ENCODE measurements at regions not wholly inside any gene's neighbourhood (a gene's known extent, or its start where the extent isn't known, plus 50 kb on each side); places are given as distances from the start of the nearest gene placed in this dataset.
A peak's percentile ranks its signal among the peaks of the same experiment; 100 is the strongest.
"Not testable (repeated sequence)": the region's sequence is repeated elsewhere in the genome, so short reads cannot be mapped to it uniquely, and the experiment has no call there.

DNA sequence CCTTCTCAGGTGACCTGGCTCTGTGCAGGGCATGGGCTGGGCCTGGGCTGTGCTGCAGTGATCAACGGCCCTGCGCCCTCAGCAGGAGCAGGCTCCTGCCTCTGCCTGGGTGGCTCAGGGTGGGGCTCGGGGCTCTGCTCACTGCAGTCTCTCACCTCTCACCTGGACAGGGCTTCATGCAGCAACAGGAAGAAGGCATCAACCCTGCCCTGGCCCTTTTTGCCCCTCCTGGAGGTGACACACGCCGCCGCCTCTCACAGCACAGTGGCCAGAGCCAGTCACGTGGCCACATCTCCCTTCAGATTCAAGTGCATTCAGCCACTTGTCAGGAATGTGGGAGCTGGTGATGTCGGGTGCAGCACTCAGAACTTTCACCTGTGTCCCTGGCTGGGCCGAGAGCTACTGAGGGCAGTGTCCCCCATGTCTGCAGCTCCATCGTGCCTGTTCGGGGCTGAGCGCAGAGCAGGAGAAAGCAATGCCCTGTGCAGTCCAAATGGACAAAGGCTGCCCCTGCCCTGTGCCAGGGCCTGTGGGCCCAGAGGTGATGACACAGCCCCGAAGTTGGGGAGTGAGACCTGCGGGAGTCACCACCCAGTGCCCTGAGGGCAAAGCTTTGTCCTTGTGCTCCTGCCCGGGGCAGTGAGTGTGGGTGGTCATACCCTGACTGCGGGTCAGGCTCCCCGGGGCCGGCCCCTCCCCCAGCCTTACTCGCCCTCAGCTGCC is 314.0 kb downstream of the PTPRU start:
- DNase-seq (ENCODE audit: low read depth, low spot score) = peak; percentile 21

DNA sequence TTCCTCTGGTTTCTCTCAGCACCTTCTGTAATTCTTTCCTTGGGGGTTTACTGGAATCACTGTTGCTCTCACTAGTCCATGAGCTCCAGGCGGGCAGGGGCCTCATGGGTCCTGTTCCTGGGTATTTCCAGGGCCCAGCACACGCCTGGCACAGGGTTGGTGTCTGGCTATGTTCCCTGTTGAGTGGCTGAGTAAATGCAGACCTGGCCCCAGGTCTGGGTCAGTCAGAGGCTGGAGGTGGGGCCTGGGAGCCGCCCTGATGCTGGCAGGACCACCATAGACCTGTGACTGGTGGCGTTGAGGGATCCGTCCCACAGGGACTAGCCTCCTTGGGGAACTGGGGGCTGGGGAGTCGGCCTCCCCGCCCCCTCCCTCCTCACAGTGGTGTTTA is 313.4 kb downstream of the PTPRU start:
- not testable (repeated sequence) for DNase-seq (ENCODE audit: low read depth, low spot score)

DNA sequence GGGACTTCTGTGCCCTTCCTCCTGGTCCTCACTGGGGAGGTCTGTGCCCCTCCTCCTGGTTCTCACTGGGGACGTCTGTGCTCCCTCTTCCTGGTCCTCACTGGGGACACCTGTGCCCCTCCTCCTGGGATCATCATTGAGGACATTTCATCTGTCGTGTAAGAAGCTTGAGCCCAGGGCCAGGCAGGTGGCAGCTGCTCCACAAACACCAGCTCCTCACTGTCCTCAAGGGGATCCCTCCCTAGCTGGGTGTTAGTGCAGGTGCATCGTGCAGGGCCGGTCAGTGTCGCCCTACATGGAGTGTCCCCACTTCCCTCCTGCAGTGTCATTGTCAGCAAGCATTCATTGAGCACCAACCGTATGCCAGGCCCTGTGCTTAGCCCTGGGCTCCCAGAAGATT is 312.7 kb downstream of the PTPRU start:
- DNase-seq (ENCODE audit: low read depth, low spot score) = no peak

- DNase-seq (ENCODE audit: low read depth, low spot score) = no peak
Measured at GRCh38 chr1:29548091-29548490, 311.8 kb downstream of the PTPRU start.

- DNase-seq (ENCODE audit: low read depth, low spot score) = no peak
Measured at GRCh38 chr1:29547300-29547699, 311.0 kb downstream of the PTPRU start.

GRCh38 chr1:29546496-29546895 is 310.2 kb downstream of the PTPRU start:
- no peak for DNase-seq (ENCODE audit: low read depth, low spot score)

DNA sequence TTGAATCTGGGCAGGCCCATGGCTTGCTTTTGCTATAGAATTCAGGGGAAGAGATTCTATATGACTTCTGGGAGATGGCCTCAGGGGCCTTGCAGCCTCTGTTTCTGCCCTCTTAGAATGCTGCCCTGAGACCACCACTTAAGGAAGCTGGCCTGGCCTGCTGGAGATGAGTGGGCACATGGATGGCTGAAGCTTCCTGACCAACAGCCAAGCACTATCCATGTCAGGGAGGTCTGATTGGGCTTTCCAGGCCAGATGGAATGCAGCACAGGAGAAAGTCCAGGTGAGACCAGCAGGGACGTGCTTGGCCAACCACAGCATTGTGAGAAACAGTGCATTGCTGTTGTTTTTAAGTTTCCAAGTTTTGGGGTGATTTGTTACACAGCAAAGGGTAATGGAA is 308.1 kb downstream of the PTPRU start:
- DNase-seq (ENCODE audit: low read depth, low spot score) = no peak

DNA sequence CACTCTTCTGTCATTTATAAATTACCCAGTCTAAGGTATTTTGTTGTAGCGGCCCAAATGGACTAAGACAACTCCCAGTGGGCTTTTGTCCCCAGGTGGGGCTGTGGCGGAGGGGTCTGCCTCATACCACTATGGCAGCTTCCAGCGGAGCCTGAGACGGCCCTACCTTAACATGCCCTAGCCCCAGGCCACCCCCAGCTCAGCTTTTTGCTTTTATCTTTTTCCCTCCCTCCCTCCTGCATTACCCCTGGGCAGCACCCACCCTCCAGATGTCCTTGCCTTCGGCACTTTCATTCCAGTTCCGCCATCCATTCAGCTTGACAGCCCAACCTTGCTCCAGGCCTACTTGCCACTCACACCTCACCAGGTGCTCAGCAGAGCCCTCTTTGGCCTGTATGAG is 307.3 kb downstream of the PTPRU start:
- peak; percentile 14 for DNase-seq (ENCODE audit: low read depth, low spot score)

GRCh38 chr1:29542548-29542947 is 306.2 kb downstream of the PTPRU start:
- no peak for DNase-seq (ENCODE audit: low read depth, low spot score)

GRCh38 chr1:29541631-29542030 is 305.3 kb downstream of the PTPRU start:
- no peak for DNase-seq (ENCODE audit: low read depth, low spot score)

- no peak for DNase-seq (ENCODE audit: low read depth, low spot score)
Measured at GRCh38 chr1:29540801-29541357, 304.6 kb downstream of the PTPRU start.

GRCh38 chr1:29539971-29540370 is 303.6 kb downstream of the PTPRU start:
- no peak for DNase-seq (ENCODE audit: low read depth, low spot score)

DNA sequence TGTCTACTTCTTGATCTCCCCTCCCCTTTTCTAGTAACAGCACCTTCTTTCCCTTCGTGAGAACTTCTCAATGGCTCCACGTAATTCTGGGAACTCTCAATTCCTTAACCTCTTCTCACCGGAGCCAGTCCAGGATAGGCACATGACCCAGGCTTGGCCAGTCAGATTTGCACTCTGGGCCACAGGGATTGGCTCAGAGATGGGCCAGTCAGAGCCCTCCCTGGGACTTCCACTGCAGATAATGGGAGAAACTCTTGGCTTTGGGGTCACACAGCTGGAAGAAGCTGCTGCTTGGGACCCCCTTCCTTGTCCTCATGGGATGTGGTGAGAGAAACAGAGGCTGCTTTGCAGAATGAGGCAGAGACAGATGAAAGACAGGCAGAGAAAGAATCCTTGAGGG is 302.3 kb downstream of the PTPRU start:
- no peak for DNase-seq (ENCODE audit: low read depth, low spot score)

DNA sequence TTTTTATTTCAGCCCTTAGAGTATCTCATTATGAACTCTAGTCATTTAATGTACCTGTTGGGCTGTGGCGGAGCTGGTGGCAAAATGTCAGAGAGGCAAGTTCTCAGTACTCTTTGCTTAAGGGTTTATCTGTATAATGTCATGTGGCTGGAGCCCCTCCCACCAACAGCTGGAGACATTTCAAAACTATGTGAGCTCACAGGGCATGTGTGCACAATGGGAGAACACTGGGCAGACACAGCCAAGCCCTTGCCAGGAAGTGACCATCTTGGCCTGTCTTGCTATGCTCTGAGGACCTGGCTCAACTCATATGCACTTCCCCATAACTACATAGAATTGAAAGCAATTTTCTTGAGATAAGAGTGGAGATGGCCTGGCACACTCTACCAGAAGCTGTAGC is 296.4 kb downstream of the PTPRU start:
- DNase-seq (ENCODE audit: low read depth, low spot score) = no peak

- DNase-seq (ENCODE audit: low read depth, low spot score) = no peak
Measured at GRCh38 chr1:29532285-29532684, 296.0 kb downstream of the PTPRU start.

DNA sequence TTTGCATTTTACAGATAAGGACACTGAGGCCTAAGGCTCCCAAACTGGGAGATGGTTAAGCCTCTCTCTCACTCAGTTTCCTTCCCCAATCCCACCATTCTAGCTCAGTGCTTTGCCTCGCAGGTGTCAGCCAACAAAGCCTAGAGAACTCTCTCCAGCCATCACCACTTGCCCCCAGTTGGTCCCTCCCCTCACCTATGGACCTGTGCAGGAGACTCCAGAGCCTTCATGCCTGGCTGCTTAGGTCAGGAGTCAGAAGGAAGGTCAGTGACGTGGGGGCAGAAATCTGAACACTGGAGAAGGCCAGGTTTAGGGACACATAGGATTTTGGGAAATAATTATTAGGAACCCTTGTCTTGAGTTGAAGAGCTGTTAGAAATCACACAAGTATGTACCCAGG is 295.3 kb downstream of the PTPRU start:
- no peak for DNase-seq (ENCODE audit: low read depth, low spot score)

DNA sequence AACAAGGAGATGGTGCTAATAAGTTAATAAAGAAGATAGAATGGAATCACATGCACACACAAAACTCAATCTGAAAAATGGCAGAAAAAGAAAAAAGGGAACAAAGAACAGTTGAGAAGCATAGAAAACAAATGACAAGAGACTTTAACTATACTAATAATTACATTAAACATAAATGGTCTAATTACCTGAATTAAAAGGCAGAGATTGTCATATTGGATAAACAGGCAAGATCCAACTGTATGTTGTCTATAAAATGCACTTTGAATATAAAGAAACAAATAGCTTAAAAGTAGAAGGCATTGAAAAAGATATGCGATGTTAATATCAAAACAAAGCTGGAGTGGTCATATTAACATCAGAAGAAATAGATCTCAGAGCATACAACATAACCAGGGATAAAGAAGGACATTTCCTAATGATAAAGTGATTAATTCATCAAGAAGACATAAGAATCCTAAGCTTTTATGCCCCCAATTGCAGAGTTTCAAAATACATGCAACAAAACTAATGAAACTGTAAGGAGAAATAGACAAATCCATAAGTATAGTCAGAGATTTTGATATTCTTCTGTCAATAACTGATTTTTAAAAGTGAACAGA is 293.5 kb downstream of the PTPRU start:
- no peak for DNase-seq (ENCODE audit: low read depth, low spot score)

- DNase-seq (ENCODE audit: low read depth, low spot score) = no peak
Measured at GRCh38 chr1:29527314-29528004, 291.1 kb downstream of the PTPRU start.

DNA sequence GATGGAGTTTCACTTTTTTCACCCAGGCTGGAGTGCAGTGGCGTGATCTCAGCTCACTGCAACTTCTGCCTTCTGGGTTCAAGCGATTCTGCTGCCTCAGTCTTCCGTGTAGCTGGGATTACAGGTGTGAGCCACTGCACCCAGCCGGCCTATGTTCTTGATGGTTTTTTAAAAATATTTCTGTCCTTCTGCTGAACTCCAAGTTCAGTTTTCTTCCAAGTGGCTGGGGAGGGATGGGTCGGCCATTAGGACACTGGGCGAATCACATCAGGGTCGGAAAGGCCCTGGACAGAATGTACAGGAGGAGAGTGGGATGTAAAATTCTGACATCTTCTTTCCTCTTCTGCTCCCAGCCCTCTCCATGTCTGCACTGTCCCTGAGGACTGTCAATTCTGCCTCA is 289.6 kb downstream of the PTPRU start:
- no peak for DNase-seq (ENCODE audit: low read depth, low spot score)

DNA sequence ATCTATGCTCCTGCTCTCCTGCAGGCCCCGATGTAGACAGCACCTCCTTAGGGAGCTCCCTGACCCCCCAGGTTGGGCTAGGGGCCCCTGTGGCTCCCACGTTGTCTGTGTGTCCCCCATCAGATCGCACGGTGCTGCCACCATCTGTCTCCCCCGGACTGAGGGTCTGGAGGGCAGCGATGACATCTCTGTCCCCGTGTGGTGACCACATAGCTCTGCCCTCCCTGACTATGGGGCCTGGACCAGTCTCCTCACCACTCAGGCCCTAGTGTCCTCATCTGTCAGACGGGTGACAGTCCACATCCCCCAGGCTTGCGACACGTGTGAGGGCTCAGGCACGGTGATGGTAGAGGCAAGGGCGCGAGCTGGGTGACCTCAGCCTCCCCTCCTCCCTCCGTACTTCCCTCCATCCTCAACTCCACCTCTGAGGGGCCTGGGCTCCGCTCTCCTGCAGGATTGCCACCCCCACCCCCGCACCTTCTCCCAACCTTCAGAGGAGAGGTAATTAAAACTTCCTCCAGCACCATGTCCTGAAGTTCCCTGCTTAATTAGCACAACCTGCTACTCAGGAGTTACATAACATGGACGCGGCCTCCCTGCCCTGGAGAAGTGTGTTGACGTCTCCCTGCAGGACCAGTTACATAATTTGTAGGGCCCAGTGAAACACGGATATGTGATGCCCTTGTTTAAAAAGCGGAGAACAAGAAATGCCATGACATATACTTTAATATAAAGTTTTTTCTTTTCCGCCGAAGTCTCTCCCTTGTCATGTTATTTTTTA is 288.2 kb downstream of the PTPRU start:
- no peak for DNase-seq (ENCODE audit: low read depth, low spot score)

DNA sequence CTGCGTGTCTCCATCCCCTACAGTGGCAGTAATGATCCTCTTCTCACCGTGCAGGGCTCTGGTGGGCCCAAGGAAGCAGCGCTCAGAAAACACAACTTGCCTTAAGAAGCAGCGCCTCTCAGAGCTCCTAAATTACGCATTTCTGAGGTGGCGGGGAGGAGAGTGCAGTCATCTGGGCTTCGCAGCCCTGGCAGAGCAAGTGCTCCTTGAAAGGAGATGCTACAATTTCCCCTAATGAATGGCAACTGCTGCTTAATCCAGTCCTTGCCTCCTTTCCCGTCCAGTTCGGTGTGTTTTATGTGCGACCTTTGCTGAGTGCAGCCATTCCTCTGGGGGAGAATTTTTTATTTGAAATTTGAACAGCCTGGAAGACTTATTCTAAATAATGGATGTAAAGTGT is 287.3 kb downstream of the PTPRU start:
- DNase-seq (ENCODE audit: low read depth, low spot score) = no peak

- no peak for DNase-seq (ENCODE audit: low read depth, low spot score)
Measured at GRCh38 chr1:29523136-29523535, 286.8 kb downstream of the PTPRU start.
